OCI-LY3 (cell line): ENCODE measurements at regions not wholly inside any gene's neighbourhood (a gene's known extent, or its start where the extent isn't known, plus 50 kb on each side); places are given as distances from the start of the nearest gene placed in this dataset.
A peak's percentile ranks its signal among the peaks of the same experiment; 100 is the strongest.

Source experiments
- H2AFZ ChIP-seq: fragments of 200-600, 300-600 bp; shearing (Covaris generic); 2 replicates; pipeline ENCODE4 v1.6.0; 2014; ENCODE audit warnings: antibody characterized with exemption, low read depth, low read length
- H3K27ac ChIP-seq: fragments of 200-600, 300-600 bp; sonication (generic); 2 replicates; pipeline ENCODE4 v1.5.1; 2014; ENCODE audit warnings: mild to moderate bottlenecking, low read length, moderate library complexity, mixed read lengths
- H3K27me3 ChIP-seq: fragments of 200-600, 300-600 bp; sonication (generic); 2 replicates; pipeline ENCODE4 v1.6.1; 2014; ENCODE audit warnings: low read depth, low read length, mixed read lengths
- H3K36me3 ChIP-seq: fragments of 200-600, 300-600 bp; sonication (generic); replicated peaks from 2 replicates; pipeline ENCODE3; 2014; ENCODE audit warnings: low read depth, low read length, mixed read lengths
- H3K4me1 ChIP-seq: fragments of 300-600, 200-600 bp; sonication (generic); 2 replicates; pipeline ENCODE4 v1.6.1; 2014; ENCODE audit warnings: low read length, mixed read lengths
- H3K4me2 ChIP-seq: fragments of 200-600, 300-600 bp; sonication (generic); 2 replicates; pipeline ENCODE4 v1.6.1; 2014; ENCODE audit warnings: low read length, mixed read lengths
- H3K4me3 ChIP-seq: fragments of 300-600, 200-600 bp; sonication (generic); 2 replicates; pipeline ENCODE4 v1.5.1; 2014; ENCODE audit warnings: antibody characterized with exemption, mild to moderate bottlenecking, low read length, moderate library complexity
- H3K79me2 ChIP-seq: fragments of 300-600, 200-600 bp; shearing (Covaris generic); 2 replicates; pipeline ENCODE4 v1.6.1; 2014; ENCODE audit warnings: mild to moderate bottlenecking, low read length, mixed read lengths
- H3K9ac ChIP-seq: fragments of 300-600, 200-600 bp; shearing (Covaris generic); 2 replicates; pipeline ENCODE4 v1.6.0; 2014; ENCODE audit warnings: mild to moderate bottlenecking, low read length, moderate library complexity
- H3K9me3 ChIP-seq: fragments of 200-600, 300-600 bp; shearing (Covaris generic); 2 replicates; pipeline ENCODE4 v1.6.1; 2014; ENCODE audit warnings: low read length, mixed read lengths; ENCODE audit not compliant: insufficient read depth
- H4K20me1 ChIP-seq: fragments of 200-600, 300-600 bp; sonication (generic); 2 replicates; pipeline ENCODE4 v1.6.1; 2016; ENCODE audit warnings: low read length, mixed read lengths; ENCODE audit not compliant: insufficient read depth
- CTCF ChIP-seq: fragments of 200-600, 300-600 bp; sonication (generic); IDR thresholded peaks from 2 replicates; pipeline ENCODE4 v1.5.1; 2014; ENCODE audit warnings: antibody characterized with exemption, low read length, low read depth
- EZH2phosphoT487 ChIP-seq: fragments of 200-600 bp; shearing (Covaris generic); IDR thresholded peaks from 2 replicates; pipeline ENCODE4 v1.6.1; 2018; ENCODE audit warnings: antibody characterized with exemption, mixed run types, low read depth

DNA sequence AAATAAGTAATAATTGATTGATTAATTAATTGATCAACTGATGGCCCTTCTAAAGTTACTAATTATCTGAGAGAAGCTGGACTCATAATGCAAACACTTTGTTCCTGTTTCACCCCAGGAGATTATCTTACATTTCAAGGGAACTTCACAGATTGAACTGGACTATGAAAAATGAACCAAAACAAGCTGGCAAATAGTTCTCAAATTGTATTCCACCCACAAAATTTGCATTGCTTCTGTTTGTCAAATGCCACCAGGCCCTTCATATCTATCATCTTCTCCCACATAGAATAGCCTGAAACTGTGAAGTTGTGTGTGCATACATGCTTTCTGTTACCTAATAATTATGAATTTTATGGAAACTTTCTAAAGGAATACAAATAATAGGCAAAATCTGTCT lies 104.0 kb downstream of the ZNF281 start:
- H4K20me1 ChIP-seq = no peaks in the 10 kb centered on the region
- peak overlapping the region; percentile 75 for H3K4me2 ChIP-seq
- TF ChIP-seq EZH2phosphoT487 (no peak), CTCF (no peak)

DNA sequence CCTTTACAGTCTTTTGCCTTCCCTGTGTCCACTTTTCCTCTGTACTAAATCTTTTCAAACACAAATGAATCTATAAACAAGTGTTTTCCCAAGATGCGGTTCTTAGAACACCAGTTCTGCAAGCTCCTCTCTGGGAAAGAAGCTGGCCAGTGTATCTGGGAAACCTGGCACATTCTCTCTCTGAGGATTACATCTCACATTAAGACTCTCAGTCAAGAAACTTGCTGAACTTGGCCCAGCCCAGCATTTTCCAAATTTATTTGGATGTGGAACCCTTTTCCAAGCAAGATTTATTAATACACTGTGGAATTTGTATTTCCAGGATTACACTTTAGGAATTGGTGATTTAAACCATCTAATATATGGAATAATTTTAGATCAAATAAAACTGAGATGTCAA lies 105.7 kb downstream of the ZNF281 start:
- Histone ChIP-seq H3K79me2 (no peaks in the 10 kb centered on the region), H3K36me3 (no peaks in the 10 kb centered on the region), H3K9ac (no peak overlapping the region; the same call in 1 of the 2 replicates), H3K4me3 (no peak overlapping the region), H3K27ac (peak overlapping the region; percentile 81), H3K4me2 (peak overlapping the region; percentile 75), H2AFZ (no peak overlapping the region), H4K20me1 (no peaks in the 10 kb centered on the region), H3K27me3 (peaks cover 10% of the 10 kb centered on the region; the same call in 1 of the 2 replicates), H3K9me3 (no peaks in the 10 kb centered on the region), H3K4me1 (peaks cover 70% of the 10 kb centered on the region)
- TF ChIP-seq CTCF = no peak
- TF ChIP-seq EZH2phosphoT487 = no peak

More for the DNA sequence above, 104.0 kb downstream of the ZNF281 start:
- peak overlapping the region; percentile 81 for H3K27ac ChIP-seq
- H3K9me3 ChIP-seq = no peaks in the 10 kb centered on the region
- peaks cover 85% of the 10 kb centered on the region for H3K4me1 ChIP-seq
- peak overlapping the region; percentile 33; the same call in 1 of the 2 replicates for H3K9ac ChIP-seq
- no peaks in the 10 kb centered on the region for H3K79me2 ChIP-seq
- no peak overlapping the region for H2AFZ ChIP-seq
- no peaks in the 10 kb centered on the region for H3K27me3 ChIP-seq
- peak overlapping the region; percentile 65; the same call in 1 of the 2 replicates for H3K4me3 ChIP-seq
- no peaks in the 10 kb centered on the region for H3K36me3 ChIP-seq

- no peaks in the 10 kb centered on the region for H3K79me2 ChIP-seq
- no peaks in the 10 kb centered on the region for H3K9me3 ChIP-seq
- no peaks in the 10 kb centered on the region for H3K36me3 ChIP-seq
- H3K4me2 ChIP-seq = peak overlapping the region; percentile 95
- peak overlapping the region; percentile 68 for H3K9ac ChIP-seq
- no peaks in the 10 kb centered on the region for H4K20me1 ChIP-seq
- peak overlapping the region; percentile 86 for H3K4me3 ChIP-seq
- H3K27me3 ChIP-seq = peaks cover 10% of the 10 kb centered on the region; the same call in 1 of the 2 replicates
- no peak for TF ChIP-seq EZH2phosphoT487
- no peak for TF ChIP-seq CTCF
- peaks cover 57% of the 10 kb centered on the region for H3K4me1 ChIP-seq
- H2AFZ ChIP-seq = peak overlapping the region; percentile 79
- H3K27ac ChIP-seq = peak overlapping the region; percentile 37
These were observed 106.9 kb downstream of the ZNF281 start for GRCh38 chr1:200302921-200303290.

GRCh38 chr1:200302192-200302920 lies 107.5 kb downstream of the ZNF281 start:
- peak overlapping the region; percentile 79 for H2AFZ ChIP-seq
- H3K4me1 ChIP-seq = peaks cover 52% of the 10 kb centered on the region
- TF ChIP-seq CTCF = peak; percentile 38
- TF ChIP-seq EZH2phosphoT487 = no peak

More at GRCh38 chr1:200302192-200302920, 107.5 kb downstream of the ZNF281 start:
- peak overlapping the region; percentile 68 for H3K9ac ChIP-seq
- no peaks in the 10 kb centered on the region for H3K9me3 ChIP-seq
- no peaks in the 10 kb centered on the region for H4K20me1 ChIP-seq
- H3K27me3 ChIP-seq = peaks cover 10% of the 10 kb centered on the region; the same call in 1 of the 2 replicates
- no peaks in the 10 kb centered on the region for H3K36me3 ChIP-seq
- H3K4me3 ChIP-seq = peak overlapping the region; percentile 86
- peak overlapping the region; percentile 37 for H3K27ac ChIP-seq
- H3K79me2 ChIP-seq = no peaks in the 10 kb centered on the region
- H3K4me2 ChIP-seq = peak overlapping the region; percentile 95
